ENCODE measurements at regions not wholly inside any gene's neighbourhood (a gene's known extent, or its start where the extent isn't known, plus 50 kb on each side); places are given as distances from the start of the nearest gene placed in this dataset.

GRCh38 chr9:90960941-90961340, 159.3 kb downstream of the SYK start:
- no peak for TF ChIP-seq CTCF (IDR thresholded peaks at IDR 0.05; ENCODE audit: insufficient read depth, low read length)
- TF ChIP-seq REST (IDR thresholded peaks at IDR 0.05; ENCODE audit: insufficient replicate concordance, low read depth), result no peak

Data from HL-60 (cell line).